ENCODE measurements at regions not wholly inside any gene's neighbourhood (a gene's known extent, or its start where the extent isn't known, plus 50 kb on each side); places are given as distances from the start of the nearest gene placed in this dataset.

- no peak for TF ChIP-seq POLR2A (IDR thresholded peaks at IDR 0.05)
- no peak for TF ChIP-seq CTCF (IDR thresholded peaks at IDR 0.05)
Observed at GRCh38 chr15:81540909-81541308, 166.9 kb upstream of the TMC3 start.

All from right lobe of liver (tissue), 4 donors.